Lower leg skin (tissue), 4 donors: ENCODE measurements at regions not wholly inside any gene's neighbourhood (a gene's known extent, or its start where the extent isn't known, plus 50 kb on each side); places are given as distances from the start of the nearest gene placed in this dataset.
"Not testable (repeated sequence)": the region's sequence is repeated elsewhere in the genome, so short reads cannot be mapped to it uniquely, and the experiment has no call there.

Experiments used
- DNase-seq, 2 donors: peaks; one replicate each; pipeline ENCODE4 v3.0.0-alpha.2; 2019; ENCODE audit warnings: low spot score in 2 of 2
- H3K4me3 ChIP-seq: fragments of 200-600 bp; sonication (generic); 2 replicates; pipeline ENCODE4 v1.5.1; 2017; ENCODE audit warnings: mild to moderate bottlenecking, low read depth; ENCODE audit not compliant: poor library complexity, severe bottlenecking
- CTCF ChIP-seq, 3 donors: fragments of 450-650 bp; IDR thresholded peaks; one replicate each; pipeline ENCODE4 v1.5.1; 2016; ENCODE audit warnings: antibody characterized with exemption in 3 of 3, mild to moderate bottlenecking in 3 of 3, moderate library complexity in 2 of 3
- POLR2A ChIP-seq, 2 donors: fragments of 450-650 bp; IDR thresholded peaks; one replicate each; pipeline ENCODE4 v1.6.1; 2016 to 2017; ENCODE audit warnings: antibody characterized with exemption in 2 of 2, mild to moderate bottlenecking in 1 of 2, moderate library complexity in 1 of 2
- WGBS, 2 donors: methylation state at CpG; one replicate each; pipeline ENCODE4 v1.1.5; 2018; 5-methylcytosine and 5-hydroxymethylcytosine counted together
- intact Hi-C: fragments of 100-400 bp; cut with DNase I; formaldehyde crosslinking; loops from one replicate; pipeline ENCODE4 v1.15.0; 2023; ENCODE audit warnings: low total_unique reads

GRCh38 chr3:56935811-56936210 lies 124.7 kb upstream of the SPATA12 start:
- WGBS, 2 donors, result 88 to 100% methylated on average over 1 of the region's 1 CpG
- no peak for TF ChIP-seq CTCF (IDR thresholded peaks at IDR 0.05)
- no peak for TF ChIP-seq POLR2A (IDR thresholded peaks at IDR 0.05)

GRCh38 chr3:56934481-56934880 lies 126.0 kb upstream of the SPATA12 start:
- 90 to 93% methylated on average over 19 to 23 of the region's 26 CpGs for WGBS, 2 donors
- H3K4me3 ChIP-seq, intact Hi-C loops, DNase-seq: not testable (repeated sequence)

More at GRCh38 chr3:56935811-56936210, 124.7 kb upstream of the SPATA12 start:
- no peak for DNase-seq
- intact Hi-C loops, result no loop called here
- no peak overlapping the region for H3K4me3 ChIP-seq

GRCh38 chr3:56933803-56934202 lies 126.7 kb upstream of the SPATA12 start:
- intact Hi-C loops, result no loop called here
- 96 to 100% methylated on average over 1 of the region's 1 CpG for WGBS, 2 donors

GRCh38 chr3:56932866-56933265 lies 127.6 kb upstream of the SPATA12 start:
- no peak overlapping the region for H3K4me3 ChIP-seq
- 95% methylated on average over 3 of the region's 3 CpGs for WGBS, 2 donors
- no peak for DNase-seq
- no peak for TF ChIP-seq POLR2A (IDR thresholded peaks at IDR 0.05)
- no peak for TF ChIP-seq CTCF (IDR thresholded peaks at IDR 0.05)
- intact Hi-C loops, result no loop called here

More at GRCh38 chr3:56933803-56934202, 126.7 kb upstream of the SPATA12 start:
- H3K4me3 ChIP-seq, result no peak overlapping the region
- no peak for TF ChIP-seq POLR2A (IDR thresholded peaks at IDR 0.05)
- TF ChIP-seq CTCF (IDR thresholded peaks at IDR 0.05), result no peak
- no peak for DNase-seq

GRCh38 chr3:56931836-56932235 lies 128.6 kb upstream of the SPATA12 start:
- no peak for DNase-seq
- no peak for TF ChIP-seq CTCF (IDR thresholded peaks at IDR 0.05)
- TF ChIP-seq POLR2A (IDR thresholded peaks at IDR 0.05), result no peak
- intact Hi-C loops, result no loop called here
- H3K4me3 ChIP-seq, result no peak overlapping the region

GRCh38 chr3:56930706-56931105 lies 129.0 kb upstream of the ARHGEF3 start:
- no peak overlapping the region for H3K4me3 ChIP-seq
- no peak for DNase-seq
- 68 to 79% methylated on average over 5 of the region's 5 CpGs for WGBS, 2 donors
- TF ChIP-seq CTCF (IDR thresholded peaks at IDR 0.05) (no peak), POLR2A (IDR thresholded peaks at IDR 0.05) (no peak)
- intact Hi-C loops, result no loop called here
